ENCODE measurements at regions not wholly inside any gene's neighbourhood (a gene's known extent, or its start where the extent isn't known, plus 50 kb on each side); places are given as distances from the start of the nearest gene placed in this dataset.
"Not testable (repeated sequence)": the region's sequence is repeated elsewhere in the genome, so short reads cannot be mapped to it uniquely, and the experiment has no call there.

DNA sequence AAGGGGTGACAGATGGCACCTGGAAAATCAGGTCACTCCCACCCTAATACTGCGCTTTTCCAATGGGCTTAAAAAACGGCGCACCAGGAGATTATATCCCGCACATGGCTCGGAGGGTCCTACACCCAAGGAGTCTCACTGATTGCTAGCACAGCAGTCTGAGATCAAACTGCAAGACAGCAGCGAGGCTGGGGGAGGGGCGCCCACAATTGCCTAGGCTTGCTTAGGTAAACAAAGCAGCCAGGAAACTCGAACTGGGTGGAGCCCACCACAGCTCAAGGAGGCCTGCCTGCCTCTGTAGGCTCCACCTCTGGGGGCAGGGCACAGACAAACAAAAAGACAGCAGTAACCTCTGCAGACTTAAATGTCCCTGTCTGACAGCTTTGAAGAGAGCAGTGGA lies 205.7 kb upstream of the HTR1E start:
- not testable (repeated sequence) for DNase-seq

DNA sequence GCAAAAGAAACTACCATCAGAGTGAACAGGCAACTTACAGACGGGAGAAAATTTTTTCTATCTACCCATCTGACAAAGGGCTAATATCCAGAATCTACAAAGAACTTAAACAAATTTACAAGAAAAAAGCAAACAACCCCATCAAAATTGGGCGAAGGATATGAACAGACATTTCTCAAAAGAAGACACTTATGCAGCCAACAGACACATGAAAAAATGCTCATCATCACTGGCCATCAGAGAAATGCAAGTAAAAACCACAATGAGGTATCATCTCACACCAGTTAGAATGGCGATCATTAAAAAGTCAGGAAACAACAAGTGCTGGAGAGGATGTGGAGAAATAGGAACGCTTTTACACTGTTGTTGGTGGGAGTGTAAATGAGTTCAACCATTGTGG lies 206.6 kb upstream of the HTR1E start:
- DNase-seq = not testable (repeated sequence)

DNA sequence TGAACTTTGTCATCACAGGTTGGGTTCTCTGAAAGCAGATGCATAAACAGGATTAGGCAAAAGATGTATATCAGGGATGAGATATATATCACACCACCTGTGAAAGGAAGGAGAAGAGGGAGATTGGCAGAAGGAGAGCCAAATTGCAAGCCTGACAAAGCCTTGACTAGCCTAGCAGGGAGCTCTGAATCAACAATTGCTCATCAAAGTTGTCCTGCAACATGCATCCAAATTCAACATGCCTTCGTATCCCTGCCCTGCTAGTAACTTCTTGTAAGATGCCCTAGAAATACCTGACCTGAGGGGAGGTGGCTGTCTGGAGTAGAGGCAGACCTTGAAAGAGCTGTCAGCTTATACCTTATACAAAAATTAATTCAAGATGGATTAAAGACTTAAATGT lies 207.1 kb upstream of the HTR1E start:
- DNase-seq = no peak

DNA sequence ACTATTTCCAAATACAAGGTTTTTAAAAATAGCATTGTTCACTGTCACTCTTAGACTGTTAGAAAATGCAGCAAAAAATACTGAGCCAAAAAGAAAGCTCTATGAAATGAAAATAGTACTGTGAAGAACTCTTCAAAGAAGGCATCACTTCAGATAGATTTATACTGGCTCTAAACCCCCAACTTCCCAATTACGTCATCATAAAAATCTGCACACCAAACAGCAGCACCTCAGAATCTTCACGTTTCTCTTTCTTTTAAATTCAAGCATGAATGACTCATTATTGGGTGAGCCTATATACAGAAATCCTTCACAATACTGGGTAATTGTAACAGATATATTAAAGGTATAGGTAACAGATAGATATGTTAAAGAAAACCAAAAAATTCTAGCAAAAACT lies 208.4 kb upstream of the HTR1E start:
- no peak for DNase-seq

DNA sequence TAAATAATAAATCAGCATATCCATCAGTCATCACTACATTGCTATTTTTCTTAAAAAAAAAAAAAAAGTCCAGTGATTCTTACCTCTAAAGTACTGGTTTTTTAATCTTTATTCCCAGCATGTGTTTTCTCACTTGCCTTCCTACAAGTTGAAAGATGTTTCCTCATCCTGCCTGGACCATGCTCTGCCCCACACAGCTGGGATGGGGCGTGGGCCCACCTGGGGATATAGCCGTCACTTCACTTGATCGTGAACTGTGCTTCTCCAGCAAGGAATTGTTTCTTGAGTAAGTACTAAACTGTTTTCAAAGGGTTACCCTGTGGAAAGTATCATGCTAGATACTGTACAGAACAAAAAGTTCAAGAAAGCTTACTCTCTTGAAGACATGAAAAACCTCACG lies 212.6 kb upstream of the HTR1E start:
- no peak for DNase-seq

DNA sequence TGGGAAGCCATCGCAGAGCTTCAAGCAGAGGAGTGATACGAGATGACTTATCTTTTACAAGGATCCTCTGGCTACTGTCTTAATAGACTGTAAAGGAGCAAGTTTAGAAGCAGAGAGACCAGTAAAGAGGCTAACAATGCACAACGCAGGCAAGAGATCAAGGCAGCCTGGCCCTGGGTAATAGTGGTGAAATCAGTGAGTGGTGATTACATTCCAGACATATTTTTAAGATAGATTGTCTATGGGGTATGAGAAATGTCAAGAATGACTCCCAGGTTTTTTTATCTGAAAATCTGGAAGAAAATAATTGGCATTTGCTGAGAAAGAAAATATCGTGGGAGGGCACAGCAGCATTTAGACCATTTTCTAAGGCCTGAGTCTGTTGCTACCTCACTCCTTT lies 213.6 kb upstream of the HTR1E start:
- DNase-seq = no peak

DNA sequence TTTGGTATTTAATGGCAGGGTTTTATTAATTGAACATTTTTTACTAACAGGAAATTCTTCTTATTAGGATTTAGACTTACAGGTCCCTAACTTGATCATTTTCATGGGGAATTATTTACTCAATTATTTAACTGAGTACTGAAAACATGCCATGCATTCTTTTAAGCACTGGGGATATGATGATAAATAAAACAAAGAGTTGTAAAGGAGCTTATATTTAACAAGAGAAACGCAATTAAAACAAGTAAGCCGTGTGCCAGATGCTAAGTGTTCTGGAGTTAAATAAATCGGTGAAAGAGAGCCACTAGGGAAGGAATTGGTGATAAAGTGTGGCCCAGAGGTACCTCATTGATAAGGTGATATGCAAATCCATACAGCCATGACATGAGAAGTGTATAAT lies 214.2 kb upstream of the HTR1E start:
- DNase-seq = no peak

DNA sequence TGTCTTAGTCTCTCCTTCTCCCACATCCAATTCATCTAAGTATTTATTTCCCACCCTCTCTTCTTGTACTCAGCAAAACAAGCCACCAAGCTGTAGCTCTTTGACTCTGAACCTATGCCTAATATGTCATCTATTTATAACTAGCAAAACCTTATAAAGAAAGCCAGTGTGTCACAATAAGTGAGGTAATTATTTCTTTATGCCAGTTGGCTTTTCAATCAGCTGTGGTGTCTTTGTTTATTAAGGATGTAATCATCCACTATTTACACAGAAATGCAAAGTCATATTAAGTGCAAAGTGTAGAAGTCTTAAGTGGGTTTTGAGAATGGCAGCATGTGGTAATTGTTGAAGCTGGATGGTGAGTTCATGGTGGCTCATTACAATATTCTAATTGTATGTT lies 215.2 kb upstream of the HTR1E start:
- DNase-seq = no peak

DNA sequence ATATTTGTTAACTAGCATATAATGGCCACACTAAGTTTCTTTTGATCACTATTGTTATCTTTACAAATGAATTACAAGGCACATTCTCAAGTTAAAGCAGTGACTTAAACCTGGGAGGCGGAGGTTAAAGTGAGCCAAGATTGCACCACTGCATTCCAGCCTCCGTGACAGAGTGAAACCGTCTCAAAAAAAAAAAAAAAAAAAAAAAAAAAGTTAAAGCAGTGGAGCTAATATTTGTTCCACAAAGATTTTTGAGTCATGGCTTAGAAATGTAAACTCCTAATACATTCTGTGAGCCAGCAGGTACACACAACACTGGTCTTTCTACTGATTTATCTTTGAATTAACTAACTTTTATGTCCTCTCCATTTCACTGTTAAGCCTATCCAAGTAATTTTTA lies 221.7 kb upstream of the HTR1E start:
- no peak for DNase-seq

DNA sequence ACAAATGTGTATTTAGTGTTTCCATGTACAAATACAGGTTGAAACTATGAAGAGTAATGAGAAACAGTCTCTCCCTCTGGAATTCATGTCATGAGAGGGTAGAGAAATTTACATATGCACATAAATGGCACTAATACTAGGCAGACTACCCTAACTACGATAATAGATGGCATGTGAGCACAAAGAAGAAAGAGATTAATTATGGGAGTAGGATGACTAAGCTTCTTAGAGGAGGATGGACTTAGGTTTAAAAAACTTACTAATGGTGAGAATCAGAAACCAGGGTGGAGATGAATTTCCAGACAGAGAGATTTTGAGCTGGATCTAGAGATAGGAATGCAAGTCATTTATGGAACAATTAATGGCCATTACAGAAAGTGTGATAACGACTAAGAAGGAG lies 225.3 kb upstream of the HTR1E start:
- DNase-seq = no peak

DNA sequence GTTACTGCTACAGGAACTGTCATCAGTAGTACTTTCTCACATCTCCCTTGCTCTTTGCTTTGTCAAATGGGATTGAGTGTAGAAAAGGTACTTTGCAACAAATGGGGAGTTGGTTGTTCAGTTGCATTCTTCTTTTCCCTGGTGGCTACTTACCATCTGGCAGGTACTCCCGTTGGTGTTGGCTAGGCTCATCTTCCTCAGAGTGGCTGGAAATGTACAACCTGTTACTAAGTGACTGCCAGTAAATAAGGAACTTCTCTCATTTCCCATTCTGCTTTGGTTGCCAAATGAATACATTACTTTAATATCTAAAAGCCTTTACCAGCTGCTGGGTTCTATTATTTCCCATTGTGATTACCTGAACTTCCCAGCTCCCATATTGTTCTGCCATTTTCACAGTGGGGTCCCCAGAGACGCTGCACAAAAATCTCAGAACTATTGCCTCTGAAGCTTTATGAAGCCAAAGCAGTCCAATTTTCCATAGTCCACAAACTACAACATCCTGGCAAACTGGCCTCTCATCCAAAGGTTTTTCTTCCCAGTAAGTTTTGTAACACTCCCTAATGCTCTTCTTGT lies 229.7 kb upstream of the HTR1E start:
- no peak for DNase-seq

DNA sequence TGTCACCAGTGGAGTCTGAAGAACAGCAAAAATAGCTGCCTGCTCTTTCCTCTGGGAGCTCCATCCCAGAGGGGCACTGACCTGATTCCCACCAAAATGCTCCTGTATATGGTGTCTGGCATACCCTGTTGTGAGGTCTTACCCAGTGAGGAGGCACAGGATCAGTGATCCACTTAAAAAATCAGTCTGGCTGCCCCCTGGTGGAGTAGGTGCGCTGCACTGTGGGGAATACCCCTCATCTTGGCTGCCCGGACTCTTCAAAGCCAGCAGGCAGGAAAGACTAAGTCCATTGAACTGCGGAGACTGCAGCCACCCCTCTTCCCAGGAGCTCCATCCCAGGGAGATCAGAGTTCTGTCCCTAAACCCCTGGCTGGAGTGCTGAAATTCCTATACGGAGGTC lies 230.9 kb upstream of the HTR1E start:
- DNase-seq = no peak

DNA sequence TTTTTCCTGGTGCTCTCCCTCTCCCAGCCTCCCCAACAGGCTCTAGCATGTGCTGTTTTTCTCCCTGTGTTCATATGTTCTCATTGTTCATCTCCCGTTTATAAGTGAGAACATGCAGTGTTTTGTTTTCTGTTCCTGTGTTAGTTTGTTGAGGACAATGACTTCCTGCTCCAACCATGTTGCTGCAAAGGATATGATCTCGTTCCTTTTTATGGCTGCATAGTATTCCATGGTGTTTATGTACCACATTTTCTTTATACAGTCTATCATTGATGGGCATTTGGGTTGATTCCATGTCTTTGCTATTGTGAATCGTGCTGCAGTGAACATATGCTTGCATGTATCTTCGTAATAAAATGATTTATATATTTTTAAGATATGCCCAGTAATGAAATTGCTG lies 236.1 kb upstream of the HTR1E start:
- DNase-seq = not testable (repeated sequence)

DNA sequence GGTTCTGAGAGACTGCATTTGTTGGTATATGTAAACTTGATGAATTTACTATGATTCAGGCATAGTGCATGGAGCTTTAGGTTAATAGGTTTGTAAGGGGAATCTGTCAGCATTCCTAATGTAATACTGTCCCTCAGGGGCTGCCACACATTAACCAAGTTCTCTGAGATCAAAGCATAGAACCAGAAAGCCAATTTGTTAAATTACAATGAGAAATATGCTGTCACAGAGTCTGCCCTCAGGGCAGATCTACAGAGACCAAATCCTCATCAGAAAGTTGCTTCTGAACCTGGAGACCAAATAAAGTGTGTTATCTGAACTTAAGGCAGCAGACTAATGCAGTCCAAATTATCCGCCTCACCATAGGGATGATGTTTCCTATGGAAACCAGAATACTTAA lies 250.8 kb upstream of the HTR1E start:
- DNase-seq = no peak

DNA sequence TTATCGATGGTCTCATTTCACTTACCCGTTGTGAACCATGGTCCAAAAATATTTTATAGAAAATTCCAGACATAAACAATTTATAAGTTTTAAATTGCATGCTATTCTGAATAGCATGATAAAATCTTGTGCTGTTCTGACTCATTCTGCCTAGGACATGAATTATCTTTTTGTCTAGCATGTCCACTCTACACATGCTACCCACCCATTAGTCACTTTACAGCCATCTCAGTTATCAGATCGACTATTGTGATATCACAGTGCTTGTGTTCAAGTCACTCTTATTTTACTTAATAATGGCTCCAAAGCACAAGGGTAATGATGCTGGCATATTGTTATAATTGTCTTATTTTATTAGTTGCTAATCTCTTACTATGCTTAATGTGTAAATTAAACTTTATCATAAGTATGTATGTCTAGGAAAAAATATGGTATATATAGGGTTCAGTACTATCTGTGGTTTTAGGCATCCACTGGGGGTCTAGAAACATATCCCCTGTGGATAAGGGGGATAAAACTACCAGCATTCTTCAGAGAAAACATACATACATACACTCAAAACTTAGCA lies 252.0 kb upstream of the HTR1E start:
- no peak for DNase-seq

DNA sequence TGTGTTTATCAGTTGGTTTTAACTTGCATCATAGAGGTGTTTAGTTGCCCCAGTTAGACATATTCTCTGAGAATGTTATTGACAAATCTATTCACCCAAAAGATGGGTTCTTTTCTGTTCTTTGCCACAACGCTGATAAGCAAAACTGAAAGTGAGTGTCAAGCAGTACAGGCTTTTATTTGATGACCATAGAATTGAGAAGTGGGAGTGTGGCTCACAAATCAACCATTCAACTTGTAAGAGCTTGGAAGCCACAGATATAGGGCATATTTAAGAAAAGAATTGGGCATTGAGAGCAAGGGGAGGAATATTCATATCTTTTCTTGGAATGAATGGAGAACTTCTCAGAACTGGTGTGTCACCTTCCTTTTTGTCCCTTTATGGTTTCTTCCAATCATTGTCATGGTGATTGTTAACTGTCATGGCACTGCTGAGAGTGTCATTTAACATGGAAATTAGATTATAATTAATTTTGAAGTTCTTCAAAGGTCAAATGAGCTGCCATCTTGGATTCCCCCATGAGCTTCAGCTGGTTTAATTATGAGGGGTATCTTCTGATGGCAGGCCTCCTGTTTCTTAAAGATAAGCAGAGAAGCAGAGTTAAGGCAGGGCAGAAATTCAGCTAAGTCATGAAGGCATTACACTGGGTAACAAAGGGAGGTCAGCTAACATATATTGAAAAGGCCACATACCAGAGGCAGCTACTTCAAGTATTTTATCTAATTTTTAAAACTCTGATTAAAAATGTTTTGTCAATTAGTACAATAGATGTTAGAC lies 254.0 kb upstream of the HTR1E start:
- DNase-seq = no peak

DNA sequence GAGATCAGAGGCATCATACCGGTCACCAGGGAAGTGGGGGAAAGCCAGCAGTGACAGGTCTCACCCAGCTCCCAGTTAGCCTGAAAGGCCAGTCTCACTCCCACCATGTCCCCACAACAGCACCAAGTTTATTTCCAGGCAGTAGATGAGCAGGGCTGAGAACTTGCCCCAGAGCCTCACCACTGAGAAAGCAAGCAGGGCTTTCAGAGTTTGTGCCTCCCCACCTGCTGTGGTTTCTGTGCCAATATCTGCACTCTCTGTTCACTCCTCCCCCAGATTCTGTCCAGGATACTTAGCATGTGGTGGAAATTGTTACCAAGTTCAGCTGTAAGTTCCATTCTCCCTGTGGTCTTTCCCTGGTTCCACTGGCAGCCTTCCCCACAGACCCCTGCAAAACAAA lies 255.0 kb upstream of the HTR1E start:
- no peak for DNase-seq

DNA sequence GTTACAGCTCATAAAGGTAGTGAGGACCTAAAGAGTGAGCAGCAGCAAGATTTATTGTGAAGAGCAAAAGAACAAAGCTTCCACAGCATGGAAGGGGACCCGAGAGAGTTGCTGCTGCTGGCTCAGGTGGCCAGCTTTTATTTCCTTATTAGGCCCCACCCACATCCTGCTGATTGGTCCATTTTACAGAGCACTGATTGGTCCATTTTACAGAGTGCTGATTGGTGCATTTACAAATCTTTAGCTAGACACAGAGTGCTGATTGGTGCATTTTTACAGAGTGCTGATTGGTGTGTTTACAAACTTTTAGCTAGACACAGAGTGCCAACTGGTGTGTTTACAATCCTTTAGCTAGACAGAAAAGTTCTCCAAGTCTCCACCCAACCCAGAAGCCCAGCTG lies 256.2 kb upstream of the HTR1E start:
- not testable (repeated sequence) for DNase-seq

DNA sequence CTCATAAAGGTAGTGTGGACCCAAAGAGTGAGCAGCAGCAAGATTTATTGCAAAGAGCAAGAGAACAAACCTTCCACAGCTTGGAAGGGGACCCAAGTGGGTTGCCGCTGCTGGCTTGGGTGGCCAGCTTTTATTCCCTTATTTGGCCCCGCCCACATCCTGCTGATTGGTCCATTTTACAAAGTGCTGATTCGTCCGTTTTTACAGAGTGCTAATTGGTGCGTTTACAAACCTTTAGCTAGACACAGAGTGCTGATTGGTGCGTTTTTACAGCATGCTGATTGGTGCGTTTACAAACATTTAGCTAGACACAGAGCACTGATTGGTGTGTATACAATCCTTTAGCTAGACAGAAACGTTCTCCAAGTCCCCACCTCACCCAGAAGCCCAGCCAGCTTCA lies 265.2 kb upstream of the HTR1E start:
- not testable (repeated sequence) for DNase-seq

DNA sequence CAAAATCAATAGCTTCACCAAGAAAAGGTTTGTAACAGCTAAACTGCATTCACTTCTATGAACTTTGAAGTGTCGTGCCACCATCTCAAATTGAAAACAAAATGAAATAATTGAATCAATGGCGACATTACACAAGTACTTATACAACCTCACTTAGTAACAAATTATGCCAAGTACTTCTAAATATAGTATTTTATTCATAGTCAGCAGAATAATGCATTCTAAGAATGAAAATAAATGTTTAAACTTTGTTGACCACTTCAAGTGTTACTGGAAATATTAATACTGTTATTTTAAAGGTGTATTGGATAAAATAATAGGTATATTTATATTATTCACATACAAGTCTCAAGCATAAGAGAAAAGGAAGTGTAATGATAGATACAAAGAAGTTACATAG lies 280.1 kb upstream of the HTR1E start:
- no peak for DNase-seq

DNA sequence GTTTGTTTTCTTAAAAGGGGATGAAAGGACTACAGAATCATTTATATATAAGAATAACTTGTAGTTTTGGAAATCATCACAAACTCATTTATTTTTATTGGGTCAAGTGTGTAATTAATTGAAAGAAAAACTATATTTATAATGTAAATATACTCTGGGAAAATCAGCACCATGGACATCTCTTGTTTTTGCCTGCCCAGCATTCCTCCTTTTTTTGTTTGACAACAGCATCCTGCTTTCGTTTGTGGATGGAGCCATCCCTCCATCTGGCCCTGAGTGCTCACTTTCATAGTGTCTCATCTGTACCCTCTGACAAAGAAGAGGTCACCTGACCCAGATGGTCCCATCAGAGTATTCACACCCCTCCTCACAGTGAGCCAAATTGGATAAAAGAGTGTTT lies 308.2 kb upstream of the HTR1E start:
- DNase-seq = no peak

DNA sequence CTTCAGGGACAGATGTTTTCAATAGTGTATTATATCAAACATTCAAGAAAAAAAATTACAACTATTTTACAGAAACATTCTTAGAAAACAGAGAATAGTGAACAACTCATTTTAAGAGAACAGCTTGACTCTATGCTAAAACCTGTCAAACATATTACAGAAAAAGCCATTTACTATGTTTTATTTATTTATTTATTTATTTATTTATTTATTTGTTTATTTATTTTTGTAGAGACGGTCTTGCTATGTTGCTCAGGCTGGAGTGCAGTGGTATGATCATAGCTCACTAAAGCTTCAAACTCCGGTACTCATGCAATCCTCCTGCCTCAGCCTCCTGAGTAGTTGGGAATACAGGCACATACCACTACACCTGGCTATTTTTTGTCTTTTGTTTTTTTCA lies 317.9 kb upstream of the HTR1E start:
- no peak for DNase-seq

DNA sequence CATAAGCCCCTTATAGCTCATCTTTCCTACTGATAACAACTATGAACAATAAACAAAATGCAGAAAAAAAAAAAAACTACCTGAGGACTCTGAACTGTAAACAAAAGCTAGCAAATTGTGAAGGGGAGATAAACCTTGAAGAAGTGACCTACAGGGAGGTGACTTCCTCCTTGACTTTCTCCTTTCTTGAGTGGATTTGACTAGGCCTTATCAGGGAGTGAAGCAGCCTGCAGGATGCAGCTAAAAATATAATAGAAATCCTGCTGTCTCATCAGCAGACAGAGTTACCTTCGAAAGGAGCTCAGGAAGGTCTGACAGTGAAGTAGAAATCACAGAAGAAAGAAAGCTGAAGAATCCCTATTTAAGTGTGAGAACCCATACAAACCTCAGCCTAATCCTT lies 322.0 kb upstream of the HTR1E start:
- DNase-seq = no peak
